Activated naive CD8-positive, alpha-beta T cell treated with anti-CD3 and anti-CD28 coated beads, Interleukin-2, amount 10 ng/mL, durations not matched to agents 7 days and 5 days (primary cell): ENCODE measurements at regions not wholly inside any gene's neighbourhood (a gene's known extent, or its start where the extent isn't known, plus 50 kb on each side); places are given as distances from the start of the nearest gene placed in this dataset.
"Not testable (repeated sequence)": the region's sequence is repeated elsewhere in the genome, so short reads cannot be mapped to it uniquely, and the experiment has no call there.

ENCODE experiments used
- ATAC-seq: fragments of 150-1000 bp; cut with Tn5 transposase; one replicate; pipeline ENCODE4 v1.10.0; 2021; ENCODE audit warnings: low read depth, moderate library complexity
- POLR2A ChIA-PET: fragments of 350-600 bp; sonication (Branson Sonifier 250); formaldehyde crosslinking; loops from one replicate; lab custom pipeline; 2021; ENCODE audit warnings: antibody characterized with exemption; lab: Charles Lee
- DNase-seq: peaks from one replicate; pipeline ENCODE4 v3.0.0; 2021
- H3K27ac Mint-ChIP-seq: one replicate; pipeline ENCODE4 v1.8.0; 2022; ENCODE audit warnings: mild to moderate bottlenecking, mixed read lengths
- H3K27me3 Mint-ChIP-seq: one replicate; pipeline ENCODE4 v1.8.0; 2022; ENCODE audit warnings: mild to moderate bottlenecking, moderate library complexity, mixed read lengths
- H3K36me3 Mint-ChIP-seq: one replicate; pipeline ENCODE4 v1.8.0; 2021; ENCODE audit warnings: mild to moderate bottlenecking, mixed read lengths
- H3K4me1 Mint-ChIP-seq: one replicate; pipeline ENCODE4 v1.8.0; 2021; ENCODE audit warnings: mixed read lengths
- H3K4me3 Mint-ChIP-seq: one replicate; pipeline ENCODE4 v1.8.0; 2022; ENCODE audit warnings: mild to moderate bottlenecking, moderate library complexity, mixed read lengths
- H3K9me3 Mint-ChIP-seq: one replicate; pipeline ENCODE4 v1.8.0; 2021; ENCODE audit warnings: mixed read lengths

GRCh38 chr12:131436922-131437705 lies 273.8 kb upstream of the SFSWAP start:
- H3K4me3 Mint-ChIP-seq: no peak overlapping the region
- H3K27me3 Mint-ChIP-seq: peaks cover 10% of the 10 kb centered on the region
- H3K27ac Mint-ChIP-seq: no peak overlapping the region

GRCh38 chr12:131437706-131438492 lies 273.0 kb upstream of the SFSWAP start:
- H3K36me3 Mint-ChIP-seq: no peaks in the 10 kb centered on the region
- H3K27me3 Mint-ChIP-seq: peaks cover 7% of the 10 kb centered on the region
- DNase-seq (no peak), ATAC-seq (no peak)
- POLR2A ChIA-PET: no interaction called here
- no peaks in the 10 kb centered on the region for H3K4me1 Mint-ChIP-seq
- H3K27ac Mint-ChIP-seq: no peak overlapping the region
- no peaks in the 10 kb centered on the region for H3K9me3 Mint-ChIP-seq
- no peak overlapping the region for H3K4me3 Mint-ChIP-seq

More at GRCh38 chr12:131436922-131437705, 273.8 kb upstream of the SFSWAP start:
- no peak for ATAC-seq
- no peak for DNase-seq
- no peaks in the 10 kb centered on the region for H3K9me3 Mint-ChIP-seq
- H3K4me1 Mint-ChIP-seq: no peaks in the 10 kb centered on the region
- H3K36me3 Mint-ChIP-seq: no peaks in the 10 kb centered on the region
- POLR2A ChIA-PET: no interaction called here

GRCh38 chr12:131438493-131438835 lies 272.4 kb upstream of the SFSWAP start:
- H3K9me3 Mint-ChIP-seq, POLR2A ChIA-PET, H3K4me1 Mint-ChIP-seq, ATAC-seq, DNase-seq, H3K27ac Mint-ChIP-seq, H3K36me3 Mint-ChIP-seq, H3K4me3 Mint-ChIP-seq, H3K27me3 Mint-ChIP-seq: not testable (repeated sequence)

DNA sequence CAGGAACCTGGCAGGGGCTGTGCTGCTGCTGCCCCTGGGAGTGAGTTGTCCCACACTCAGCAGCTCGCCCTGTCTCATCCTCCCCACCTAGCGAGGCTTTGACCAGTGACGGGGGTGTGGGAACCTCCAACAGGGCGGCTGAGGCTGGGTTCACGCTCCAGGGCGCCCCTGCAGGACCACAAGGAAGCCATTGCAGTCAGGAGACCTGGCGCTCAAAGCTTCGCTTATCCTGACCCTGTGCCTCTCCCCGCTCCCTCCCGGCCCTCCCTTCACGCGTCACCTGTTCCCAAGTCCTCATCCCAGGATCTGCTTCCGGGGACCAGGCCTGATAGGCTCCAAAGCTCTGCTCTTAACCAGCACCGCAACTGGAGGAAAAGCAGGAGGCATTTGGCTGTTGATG lies 272.0 kb upstream of the SFSWAP start:
- peaks cover 7% of the 10 kb centered on the region for H3K27me3 Mint-ChIP-seq
- no peak overlapping the region for H3K4me3 Mint-ChIP-seq
- no peaks in the 10 kb centered on the region for H3K9me3 Mint-ChIP-seq
- no peaks in the 10 kb centered on the region for H3K4me1 Mint-ChIP-seq
- POLR2A ChIA-PET: no interaction called here
- H3K27ac Mint-ChIP-seq: no peak overlapping the region
- DNase-seq: no peak
- ATAC-seq: no peak
- no peaks in the 10 kb centered on the region for H3K36me3 Mint-ChIP-seq

DNA sequence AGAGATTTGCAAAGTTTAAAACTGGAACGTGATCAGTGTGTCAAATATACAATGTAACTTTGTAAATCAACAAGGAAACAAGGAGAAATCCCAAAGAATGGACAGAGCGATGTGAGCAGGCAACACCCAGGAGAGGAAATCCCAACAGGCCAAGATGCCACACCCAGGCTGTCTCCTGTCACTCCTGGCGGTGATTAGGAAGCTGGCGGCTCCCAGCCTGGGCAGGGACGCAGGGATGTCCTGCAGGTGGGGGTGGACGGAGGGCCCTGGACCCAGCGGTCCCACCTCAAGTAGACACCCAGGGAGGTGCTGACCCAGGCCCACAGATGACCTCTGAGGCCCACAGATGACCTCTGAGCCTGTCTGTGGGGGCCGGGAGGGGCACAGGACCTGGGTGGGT lies 271.1 kb upstream of the SFSWAP start:
- H3K9me3 Mint-ChIP-seq, H3K4me1 Mint-ChIP-seq, POLR2A ChIA-PET, DNase-seq, H3K27me3 Mint-ChIP-seq, H3K36me3 Mint-ChIP-seq, H3K4me3 Mint-ChIP-seq, H3K27ac Mint-ChIP-seq, ATAC-seq: not testable (repeated sequence)

DNA sequence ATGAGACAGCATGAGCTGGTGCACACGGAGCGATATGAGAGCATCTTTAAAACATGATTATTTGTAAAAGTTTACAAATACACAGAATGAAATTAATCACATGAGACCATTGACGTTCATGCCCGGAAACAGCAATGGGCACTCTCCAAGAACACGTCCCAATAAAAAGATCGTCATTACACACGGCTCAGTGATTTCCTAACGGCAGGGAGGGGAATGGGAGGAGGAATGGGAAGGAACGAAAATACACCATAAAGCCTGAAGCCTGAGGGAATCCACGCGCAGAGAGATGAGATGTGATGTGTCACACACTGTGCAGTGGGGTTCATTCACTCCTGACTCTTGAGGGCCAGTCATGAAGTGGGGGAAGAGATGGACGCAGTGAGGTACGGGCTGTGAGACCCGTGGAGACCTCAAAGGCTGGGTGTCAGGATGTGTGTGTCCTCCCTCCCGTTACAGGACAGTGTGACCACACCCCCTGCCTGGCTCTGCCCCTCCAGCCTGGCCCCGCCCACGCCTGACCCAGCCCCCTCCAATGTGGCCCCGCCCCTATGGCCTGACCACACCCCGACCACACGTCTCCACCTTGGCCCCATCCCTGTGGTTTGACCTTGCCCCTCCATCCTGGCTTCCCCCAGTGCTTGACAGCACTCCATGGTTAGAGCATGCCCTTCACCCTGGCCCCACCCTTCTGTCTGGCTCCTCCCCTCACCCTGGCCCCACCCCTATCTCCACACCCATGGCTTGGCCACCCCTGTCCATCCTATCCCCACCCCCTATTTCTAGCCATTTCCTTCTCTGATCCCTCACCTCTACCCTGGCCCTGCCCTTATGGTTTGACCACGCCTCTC lies 270.5 kb upstream of the SFSWAP start:
- H3K9me3 Mint-ChIP-seq, DNase-seq, POLR2A ChIA-PET, H3K36me3 Mint-ChIP-seq, H3K27me3 Mint-ChIP-seq, H3K4me3 Mint-ChIP-seq, H3K4me1 Mint-ChIP-seq, ATAC-seq, H3K27ac Mint-ChIP-seq: not testable (repeated sequence)

- Mint-ChIP-seq H3K27me3 (peaks cover 3% of the 10 kb centered on the region), H3K36me3 (no peaks in the 10 kb centered on the region), H3K4me1 (no peaks in the 10 kb centered on the region), H3K4me3 (no peak overlapping the region), H3K27ac (no peak overlapping the region), H3K9me3 (no peaks in the 10 kb centered on the region)
- no peak for DNase-seq
- ATAC-seq: no peak
- POLR2A ChIA-PET: no interaction called here
Observed at GRCh38 chr12:131441060-131441396, 269.9 kb upstream of the SFSWAP start.

DNA sequence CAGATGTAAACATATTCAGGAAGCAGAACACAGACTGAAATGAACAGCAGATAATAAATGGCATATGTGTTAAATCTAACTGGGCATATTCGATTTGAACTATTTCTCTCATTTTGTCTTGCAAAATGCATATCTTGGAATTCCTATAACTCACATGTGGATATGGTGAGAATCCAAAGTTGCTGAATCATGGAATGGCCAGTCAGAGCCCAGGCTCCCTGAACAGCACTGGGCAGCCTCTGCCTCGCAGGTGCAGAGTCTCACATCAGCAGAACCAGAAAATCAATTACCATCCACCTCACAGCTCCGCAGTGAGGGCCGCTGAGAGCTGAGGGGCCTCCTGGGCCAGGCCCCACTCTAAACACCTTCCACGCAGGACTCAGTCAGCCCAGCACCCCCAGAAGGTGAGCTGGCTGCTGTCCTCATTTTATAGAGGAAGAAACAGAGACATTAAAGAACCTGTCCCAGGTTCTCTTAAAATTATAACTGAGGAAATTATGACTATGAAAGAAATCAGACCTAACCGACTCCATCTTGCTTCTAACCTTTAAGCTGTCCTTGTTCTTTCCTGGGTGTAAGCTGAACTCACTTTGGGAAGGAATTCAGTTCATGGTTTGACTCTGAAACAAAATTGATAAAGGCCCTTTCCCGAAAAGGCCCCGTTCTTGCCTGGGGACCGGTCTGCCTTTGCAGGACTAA lies 269.1 kb upstream of the SFSWAP start:
- ATAC-seq: no peak
- no peaks in the 10 kb centered on the region for H3K9me3 Mint-ChIP-seq
- H3K4me1 Mint-ChIP-seq: no peaks in the 10 kb centered on the region
- H3K36me3 Mint-ChIP-seq: no peaks in the 10 kb centered on the region
- no peak overlapping the region for H3K27ac Mint-ChIP-seq
- H3K27me3 Mint-ChIP-seq: peaks cover 3% of the 10 kb centered on the region
- DNase-seq: no peak
- POLR2A ChIA-PET: no interaction called here
- no peak overlapping the region for H3K4me3 Mint-ChIP-seq

- Mint-ChIP-seq H3K4me3 (no peak overlapping the region), H3K27ac (no peak overlapping the region), H3K36me3 (no peaks in the 10 kb centered on the region), H3K9me3 (no peaks in the 10 kb centered on the region), H3K4me1 (no peaks in the 10 kb centered on the region), H3K27me3 (no peaks in the 10 kb centered on the region)
- POLR2A ChIA-PET: no interaction called here
- DNase-seq: no peak
- ATAC-seq: no peak
Observed at GRCh38 chr12:131442337-131442918, 268.5 kb upstream of the SFSWAP start.

DNA sequence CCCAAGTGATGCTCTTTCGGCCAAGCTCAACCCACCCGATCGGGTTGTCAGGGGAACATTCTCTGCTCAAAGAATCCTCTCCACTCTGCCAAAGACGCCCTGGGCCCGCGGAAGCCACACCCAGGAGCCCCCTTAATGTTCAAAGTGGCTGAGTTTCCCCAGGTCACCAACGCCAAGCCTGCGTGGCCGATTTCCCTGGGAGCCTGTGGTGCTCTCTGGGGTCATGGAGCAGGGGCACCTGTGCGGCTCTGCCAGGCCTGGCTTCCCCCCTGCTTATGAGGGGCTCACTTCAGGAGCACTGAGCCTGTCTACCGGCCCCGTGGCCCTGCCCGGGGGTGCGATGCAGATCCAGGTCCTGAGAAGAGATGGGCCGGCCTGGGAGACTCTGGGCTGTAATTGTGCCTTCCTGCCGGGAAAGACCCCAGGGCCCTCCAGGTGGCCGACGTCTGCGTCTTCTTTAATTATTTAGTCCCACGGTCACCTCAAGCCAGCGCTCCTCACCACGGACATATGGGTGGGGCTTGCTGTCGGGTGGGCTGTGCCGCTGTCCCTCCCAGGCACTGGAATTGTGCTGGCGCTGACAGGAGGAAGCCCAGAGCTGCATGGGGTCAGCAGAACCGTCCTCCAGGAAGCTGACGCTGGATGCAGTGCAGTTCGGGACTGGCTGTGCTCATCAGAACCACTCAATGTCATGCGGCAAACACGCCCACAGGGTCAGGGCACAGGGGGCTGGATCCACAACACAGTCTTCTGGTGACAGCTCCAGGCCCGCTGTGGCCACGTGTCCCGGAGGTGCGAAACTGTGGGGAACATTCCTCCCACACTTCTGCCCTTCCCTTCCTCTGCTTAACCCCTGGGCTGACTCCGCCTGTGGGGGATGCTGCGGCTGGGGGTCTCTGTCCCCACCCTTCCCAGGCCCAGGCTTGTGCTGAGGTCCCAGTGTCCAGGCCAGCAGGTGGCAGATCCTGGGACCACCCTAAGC lies 267.6 kb upstream of the SFSWAP start:
- H3K9me3 Mint-ChIP-seq: no peaks in the 10 kb centered on the region
- DNase-seq (no peak), ATAC-seq (no peak)
- H3K36me3 Mint-ChIP-seq: no peaks in the 10 kb centered on the region
- no peak overlapping the region for H3K4me3 Mint-ChIP-seq
- no peaks in the 10 kb centered on the region for H3K27me3 Mint-ChIP-seq
- H3K27ac Mint-ChIP-seq: no peak overlapping the region
- POLR2A ChIA-PET: no interaction called here
- H3K4me1 Mint-ChIP-seq: no peaks in the 10 kb centered on the region

DNA sequence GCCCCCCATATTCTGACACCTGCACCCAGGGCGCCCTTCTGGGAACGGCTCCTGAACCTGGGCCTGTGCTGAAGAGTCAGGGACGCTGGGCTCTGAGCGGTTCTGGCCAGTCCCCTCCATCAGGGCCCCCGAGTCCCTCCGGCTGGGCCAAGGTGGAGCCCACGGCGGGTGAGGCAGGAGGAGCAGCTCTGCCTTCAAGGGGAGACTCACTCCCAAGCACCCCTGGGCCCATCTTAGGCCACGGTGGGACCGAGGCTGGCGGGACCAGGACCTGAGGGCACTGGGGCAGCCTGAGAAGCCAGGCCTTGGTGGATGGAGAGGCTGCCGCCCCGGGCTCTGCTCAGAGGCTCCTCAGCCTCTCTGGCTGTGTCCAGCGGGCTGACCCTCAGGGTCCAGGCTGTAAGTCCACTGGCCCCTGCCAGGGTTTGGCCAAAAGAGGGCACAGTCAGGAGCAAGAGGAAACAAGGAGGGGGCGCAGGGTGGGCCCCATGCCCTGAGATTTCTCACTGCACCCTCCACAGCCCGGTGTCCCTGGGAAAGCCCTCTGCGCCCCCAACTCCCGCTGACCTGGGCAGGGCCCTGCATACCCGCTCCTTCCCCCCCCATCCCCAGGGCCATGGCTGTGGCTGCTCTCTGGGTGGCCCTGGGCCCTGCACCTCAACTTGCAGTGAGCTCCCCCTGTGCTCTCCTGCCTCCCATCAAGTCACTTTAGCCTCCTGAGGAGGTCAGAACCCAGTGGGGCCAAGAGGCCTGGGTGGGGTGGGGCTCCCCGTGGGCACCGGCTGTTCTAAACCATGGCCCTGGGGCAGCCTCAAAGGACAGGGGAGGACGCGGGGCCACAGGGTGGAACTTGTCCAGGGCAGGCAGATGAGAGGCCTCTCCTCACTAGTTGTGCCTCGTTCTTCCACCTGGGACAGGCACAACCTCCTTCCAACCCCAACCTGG lies 266.4 kb upstream of the SFSWAP start:
- Mint-ChIP-seq H3K27ac (no peak overlapping the region), H3K27me3 (no peaks in the 10 kb centered on the region), H3K36me3 (no peaks in the 10 kb centered on the region), H3K4me3 (no peak overlapping the region), H3K9me3 (peaks cover 2% of the 10 kb centered on the region), H3K4me1 (no peaks in the 10 kb centered on the region)
- no peak for ATAC-seq
- DNase-seq: no peak
- POLR2A ChIA-PET: no interaction called here
